Astrocyte of the cerebellum (primary cell): ENCODE measurements at regions not wholly inside any gene's neighbourhood (a gene's known extent, or its start where the extent isn't known, plus 50 kb on each side); places are given as distances from the start of the nearest gene placed in this dataset.

Experiments
- DNase-seq: peaks from one replicate; pipeline ENCODE4 v3.0.0-alpha.2; 2011; ENCODE audit warnings: low read depth
- H3K4me3 ChIP-seq: 2 replicates; pipeline ENCODE4 v1.5.1; 2011; ENCODE audit warnings: mild to moderate bottlenecking, low read depth, low read length, moderate library complexity
- in situ Hi-C: cut with HindIII; loops from 2 replicates; pipeline ENCODE4 v1.10.0; 2017; ENCODE audit warnings: low sequenced_read_pairs
- TF ChIP-seq, protein P1 (sequence below): IDR thresholded peaks from 2 replicates; pipeline ENCODE4 v1.5.1; 2012; ENCODE audit warnings: low read length, low read depth, moderate library complexity, mild to moderate bottlenecking; ENCODE audit errors: missing control alignments

- no peak for DNase-seq
- TF ChIP-seq, protein P1, sequence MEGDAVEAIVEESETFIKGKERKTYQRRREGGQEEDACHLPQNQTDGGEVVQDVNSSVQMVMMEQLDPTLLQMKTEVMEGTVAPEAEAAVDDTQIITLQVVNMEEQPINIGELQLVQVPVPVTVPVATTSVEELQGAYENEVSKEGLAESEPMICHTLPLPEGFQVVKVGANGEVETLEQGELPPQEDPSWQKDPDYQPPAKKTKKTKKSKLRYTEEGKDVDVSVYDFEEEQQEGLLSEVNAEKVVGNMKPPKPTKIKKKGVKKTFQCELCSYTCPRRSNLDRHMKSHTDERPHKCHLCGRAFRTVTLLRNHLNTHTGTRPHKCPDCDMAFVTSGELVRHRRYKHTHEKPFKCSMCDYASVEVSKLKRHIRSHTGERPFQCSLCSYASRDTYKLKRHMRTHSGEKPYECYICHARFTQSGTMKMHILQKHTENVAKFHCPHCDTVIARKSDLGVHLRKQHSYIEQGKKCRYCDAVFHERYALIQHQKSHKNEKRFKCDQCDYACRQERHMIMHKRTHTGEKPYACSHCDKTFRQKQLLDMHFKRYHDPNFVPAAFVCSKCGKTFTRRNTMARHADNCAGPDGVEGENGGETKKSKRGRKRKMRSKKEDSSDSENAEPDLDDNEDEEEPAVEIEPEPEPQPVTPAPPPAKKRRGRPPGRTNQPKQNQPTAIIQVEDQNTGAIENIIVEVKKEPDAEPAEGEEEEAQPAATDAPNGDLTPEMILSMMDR: no peak
- in situ Hi-C loops: no loop called here
- H3K4me3 ChIP-seq: no peak overlapping the region
These were observed 133.6 kb downstream of the CDH26 start for GRCh38 chr20:60091861-60092260.

DNA sequence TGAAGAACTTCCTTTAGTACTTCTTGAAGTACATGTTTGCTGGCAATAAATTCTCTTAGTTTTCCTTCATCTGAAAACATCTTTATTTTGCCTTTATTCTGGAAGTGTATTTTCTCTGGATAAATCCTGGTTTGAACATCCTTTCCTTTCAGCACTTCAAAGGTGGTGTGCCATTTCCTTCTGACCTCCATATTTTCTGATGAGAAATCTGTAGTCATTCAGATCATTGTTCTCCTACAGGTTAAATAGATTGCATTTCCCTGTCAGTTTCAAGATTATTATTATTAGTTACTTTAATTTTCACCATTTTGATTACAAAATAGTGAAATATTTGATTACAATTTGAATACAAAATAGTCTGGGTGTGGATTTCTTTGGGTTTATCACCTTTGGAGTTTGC, 134.5 kb downstream of the CDH26 start:
- no peak overlapping the region for H3K4me3 ChIP-seq
- no peak for DNase-seq
- in situ Hi-C loops: no loop called here
- TF ChIP-seq, protein P1: no peak

GRCh38 chr20:60095456-60095855, 137.2 kb downstream of the CDH26 start:
- in situ Hi-C loops: no loop called here
- TF ChIP-seq, protein P1: no peak
- DNase-seq: no peak
- no peak overlapping the region for H3K4me3 ChIP-seq

- in situ Hi-C loops: no loop called here
- H3K4me3 ChIP-seq: no peak overlapping the region
- TF ChIP-seq, protein P1: no peak
- no peak for DNase-seq
These were observed 137.9 kb downstream of the CDH26 start for GRCh38 chr20:60096166-60096565.

GRCh38 chr20:60097285-60097684, 139.1 kb downstream of the CDH26 start:
- H3K4me3 ChIP-seq: no peak overlapping the region
- DNase-seq: no peak
- TF ChIP-seq, protein P1: no peak
- in situ Hi-C loops: no loop called here

- DNase-seq: no peak
- in situ Hi-C loops: no loop called here
- TF ChIP-seq, protein P1: no peak
- no peak overlapping the region for H3K4me3 ChIP-seq
These were observed 142.6 kb downstream of the CDH26 start for GRCh38 chr20:60100780-60101179.
